HG03097 (cell line): ENCODE measurements at regions not wholly inside any gene's neighbourhood (a gene's known extent, or its start where the extent isn't known, plus 50 kb on each side); places are given as distances from the start of the nearest gene placed in this dataset.
"Not testable (repeated sequence)": the region's sequence is repeated elsewhere in the genome, so short reads cannot be mapped to it uniquely, and the experiment has no call there.

Source experiments
- ATAC-seq: cut with Tn5 transposase; IDR thresholded peaks from one replicate; pipeline ENCODE4 v1.9.1; 2021; ENCODE audit not compliant: unreplicated experiment, low FRiP score

- ATAC-seq, result no peak
Measured at GRCh38 chr18:1751249-1751648, 820.1 kb downstream of the METTL4 start.

GRCh38 chr18:1760901-1761300, 810.4 kb downstream of the METTL4 start:
- no peak for ATAC-seq

- ATAC-seq, result no peak
Measured at GRCh38 chr18:1774261-1774660, 797.0 kb downstream of the METTL4 start.

- ATAC-seq, result no peak
Measured at GRCh38 chr18:1777843-1778242, 793.5 kb downstream of the METTL4 start.

DNA sequence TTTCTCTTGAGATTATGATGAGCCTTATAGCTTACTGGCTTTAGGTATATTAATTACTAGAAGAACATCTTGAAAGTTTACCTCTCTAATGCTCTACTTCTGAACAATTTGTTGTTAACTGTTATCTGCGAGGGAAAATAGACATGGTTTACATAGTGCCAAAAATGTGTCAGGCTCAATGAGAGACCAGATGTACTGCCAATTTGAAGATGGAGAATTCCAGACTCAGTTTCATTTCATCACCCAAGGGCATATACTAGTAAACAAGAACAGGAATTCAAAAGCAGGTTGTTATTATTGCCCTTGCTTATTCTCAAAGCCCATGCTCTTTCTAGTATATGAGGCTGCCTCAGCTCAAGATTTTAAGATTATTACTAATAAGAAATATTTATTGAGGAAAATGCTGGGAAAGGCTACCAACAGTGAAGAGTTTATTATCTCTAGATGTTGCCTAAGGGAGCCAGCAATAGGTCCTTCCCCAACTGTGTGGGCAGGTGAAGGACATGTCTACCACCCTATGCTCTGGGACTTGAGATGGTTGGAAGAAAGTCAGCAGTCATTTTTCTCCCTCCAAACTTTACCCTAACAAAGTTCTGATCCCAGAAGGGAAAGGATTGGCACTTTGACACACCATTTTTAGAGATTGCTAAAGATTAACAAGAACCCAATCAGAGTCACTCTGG, 792.7 kb downstream of the METTL4 start:
- no peak for ATAC-seq

GRCh38 chr18:1779587-1779986, 791.7 kb downstream of the METTL4 start:
- ATAC-seq, result no peak

DNA sequence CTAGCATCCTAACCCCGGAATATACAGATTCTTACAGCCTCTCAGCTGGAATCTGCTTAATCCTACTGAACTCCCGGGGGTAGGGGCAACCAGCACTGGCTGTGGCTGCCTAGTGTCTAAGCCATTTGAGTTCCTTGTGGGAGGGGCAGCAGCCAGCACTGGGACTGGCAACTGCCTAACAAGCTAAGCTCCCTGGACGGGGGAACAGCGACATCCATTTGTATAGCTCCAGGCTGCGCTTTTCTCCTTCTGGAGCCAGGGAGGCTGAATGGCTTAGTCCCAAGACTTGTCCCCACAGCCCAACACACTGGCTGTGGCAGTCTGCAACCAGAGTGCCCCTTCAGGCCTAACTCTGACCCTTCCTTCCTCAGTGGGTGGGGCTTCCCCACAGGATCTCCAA, 787.2 kb downstream of the METTL4 start:
- ATAC-seq, result no peak

DNA sequence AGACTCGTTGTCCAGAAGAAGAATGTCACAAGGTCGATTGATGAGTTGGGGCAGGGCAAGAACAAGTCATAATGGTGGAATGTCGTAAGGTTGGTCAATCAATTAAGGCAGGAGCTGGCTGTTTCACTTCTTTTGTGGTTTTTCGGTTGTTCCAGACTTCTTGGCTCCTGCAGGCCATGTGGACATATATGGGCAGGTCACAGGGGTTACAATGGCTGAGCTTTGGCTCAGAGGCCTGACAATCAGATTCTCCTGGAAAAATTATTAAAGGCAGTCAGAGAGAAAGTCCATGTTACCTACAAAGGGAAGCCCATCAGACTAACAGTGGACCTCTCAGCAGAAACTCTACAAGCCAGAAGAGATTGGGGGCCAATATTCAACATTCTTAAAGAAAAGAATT, 785.3 kb downstream of the METTL4 start:
- not testable (repeated sequence) for ATAC-seq

- no peak for ATAC-seq
Measured at GRCh38 chr18:1796636-1797035, 774.7 kb downstream of the METTL4 start.

DNA sequence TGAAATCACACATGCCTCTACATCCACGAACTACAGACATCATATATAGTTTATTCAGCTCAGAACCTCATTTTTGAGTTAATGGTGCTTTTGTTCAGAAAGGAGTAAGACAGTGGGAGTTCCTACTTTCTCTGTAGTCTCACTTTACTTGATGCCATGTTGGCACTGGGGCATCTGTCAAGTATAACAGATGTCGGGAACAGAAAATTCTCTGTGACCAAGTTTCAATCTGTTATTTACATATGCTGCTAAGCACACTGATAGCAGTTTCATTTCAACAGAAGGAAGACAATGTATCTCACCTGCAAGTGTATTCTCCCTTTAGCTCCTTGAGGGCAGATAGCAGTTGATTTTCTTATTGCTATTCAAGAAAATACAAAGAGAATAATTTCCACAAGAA, 774.1 kb downstream of the METTL4 start:
- ATAC-seq, result no peak

DNA sequence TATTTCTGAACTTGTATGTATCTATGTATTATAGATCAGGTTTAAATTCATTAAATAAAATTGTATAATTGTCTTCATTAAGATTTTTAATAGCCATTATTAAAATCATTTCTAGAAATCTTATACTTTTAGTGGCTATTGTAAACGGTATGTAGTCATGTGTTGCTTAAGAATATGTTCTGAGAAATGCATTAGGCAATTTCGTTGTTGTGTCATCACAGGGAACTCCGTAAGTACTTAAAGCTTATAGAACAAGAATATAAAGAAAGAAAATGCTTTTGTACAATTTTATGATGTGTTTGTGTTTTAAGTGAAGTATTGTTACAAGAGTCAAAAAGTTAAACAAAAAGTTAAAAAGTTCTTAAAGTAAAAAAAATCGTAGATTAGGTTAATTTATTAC, 765.8 kb downstream of the METTL4 start:
- no peak for ATAC-seq

- no peak for ATAC-seq
Measured at GRCh38 chr18:1806884-1807615, 764.3 kb downstream of the METTL4 start.

GRCh38 chr18:1811282-1811681, 760.0 kb downstream of the METTL4 start:
- no peak for ATAC-seq

DNA sequence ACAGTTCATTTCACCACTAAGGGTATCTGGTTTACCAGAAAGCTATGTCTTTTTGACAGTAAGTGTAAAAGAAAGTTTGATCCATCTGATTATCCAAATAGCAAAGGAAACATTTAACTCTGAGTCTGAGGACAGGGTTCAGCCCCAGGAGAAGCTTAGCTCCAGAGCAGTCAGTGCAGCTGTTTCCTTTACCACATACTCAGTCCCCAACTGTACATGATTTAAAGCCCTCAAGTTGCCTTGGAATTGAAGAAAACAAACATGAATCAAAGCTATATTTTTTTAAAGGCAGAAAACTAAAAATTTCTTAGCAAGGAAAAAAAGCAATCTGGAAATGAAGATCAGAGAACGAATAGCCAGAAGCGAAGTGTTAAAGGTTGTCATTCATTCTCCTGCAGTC, 746.0 kb downstream of the METTL4 start:
- ATAC-seq, result no peak

DNA sequence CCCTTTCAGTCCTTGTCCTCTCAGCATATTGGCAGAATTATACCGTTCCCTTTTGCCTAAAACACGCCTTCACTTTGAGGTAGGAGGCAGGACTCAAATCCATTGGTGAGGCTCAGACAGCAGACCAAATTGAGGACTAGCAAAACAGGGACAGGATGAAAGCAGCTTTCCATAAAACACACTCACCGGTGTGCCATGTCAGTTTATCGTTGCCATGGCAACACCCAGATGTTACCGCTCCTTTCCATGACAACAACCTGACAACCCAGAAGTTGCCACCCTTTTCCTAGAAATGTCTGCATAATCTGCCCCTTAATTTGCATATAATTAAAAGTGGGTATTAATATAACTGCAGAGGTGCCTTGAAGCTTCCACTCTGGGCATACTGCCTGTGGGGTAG, 730.4 kb downstream of the METTL4 start:
- ATAC-seq, result no peak

GRCh38 chr18:1846640-1847039, 724.7 kb downstream of the METTL4 start:
- ATAC-seq, result no peak

DNA sequence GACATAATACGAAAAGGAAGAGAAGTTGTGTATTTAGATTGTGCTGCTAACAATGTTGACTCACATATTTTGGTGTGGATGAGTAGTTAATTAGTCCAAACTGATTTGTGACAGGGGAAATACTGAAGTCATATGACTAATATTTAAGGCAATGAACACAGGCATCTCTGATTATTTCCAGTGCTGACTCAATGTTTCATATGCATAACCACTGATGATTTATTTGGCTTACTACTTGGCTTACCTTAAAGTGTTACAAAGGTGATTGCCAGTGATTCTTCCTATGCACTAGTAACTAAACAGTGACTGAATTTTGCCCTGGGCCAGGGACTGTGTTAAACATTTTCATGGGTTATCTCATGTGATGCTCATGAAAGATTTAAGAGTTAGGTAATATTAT, 722.6 kb downstream of the METTL4 start:
- ATAC-seq, result no peak

DNA sequence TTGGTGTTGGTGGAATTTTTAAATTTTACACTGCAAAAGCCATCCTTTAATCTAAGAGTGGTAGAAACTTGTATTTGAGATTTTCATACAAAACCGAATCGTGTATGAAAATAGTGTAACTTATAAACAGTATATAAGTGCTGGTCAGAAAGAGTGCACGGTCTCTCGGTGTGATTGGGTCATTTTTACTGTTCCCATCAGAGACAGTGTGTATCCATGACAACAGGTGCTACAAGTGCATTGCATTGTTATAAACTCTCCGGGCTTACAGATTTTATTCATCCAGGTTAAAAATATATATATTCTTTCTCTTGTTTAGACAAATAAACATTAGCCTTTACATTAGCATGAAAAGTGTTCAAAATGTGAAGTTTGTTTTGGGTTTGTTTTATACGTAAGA, 721.9 kb downstream of the METTL4 start:
- no peak for ATAC-seq

GRCh38 chr18:1857281-1857680, 714.0 kb downstream of the METTL4 start:
- not testable (repeated sequence) for ATAC-seq

GRCh38 chr18:1861473-1861872, 709.8 kb downstream of the METTL4 start:
- no peak for ATAC-seq

DNA sequence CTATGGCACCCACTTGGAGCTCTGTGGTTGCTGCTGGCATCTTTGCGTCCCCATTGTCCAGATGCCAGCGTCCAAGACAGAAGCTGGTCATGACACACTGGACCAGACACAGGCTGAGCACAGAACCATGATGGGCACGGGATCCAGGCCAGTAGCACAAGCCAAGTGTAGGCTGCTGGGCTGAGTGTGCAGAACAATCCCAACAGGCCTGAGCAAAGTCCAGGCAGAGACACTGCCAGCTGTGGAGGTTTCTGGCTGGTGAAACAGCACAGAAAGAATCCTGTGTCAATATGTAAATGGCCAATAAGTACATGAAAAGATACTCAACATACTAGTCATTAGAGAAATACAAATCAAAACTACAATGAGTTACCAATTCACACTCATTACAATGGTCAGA, 705.4 kb downstream of the METTL4 start:
- ATAC-seq, result no peak

DNA sequence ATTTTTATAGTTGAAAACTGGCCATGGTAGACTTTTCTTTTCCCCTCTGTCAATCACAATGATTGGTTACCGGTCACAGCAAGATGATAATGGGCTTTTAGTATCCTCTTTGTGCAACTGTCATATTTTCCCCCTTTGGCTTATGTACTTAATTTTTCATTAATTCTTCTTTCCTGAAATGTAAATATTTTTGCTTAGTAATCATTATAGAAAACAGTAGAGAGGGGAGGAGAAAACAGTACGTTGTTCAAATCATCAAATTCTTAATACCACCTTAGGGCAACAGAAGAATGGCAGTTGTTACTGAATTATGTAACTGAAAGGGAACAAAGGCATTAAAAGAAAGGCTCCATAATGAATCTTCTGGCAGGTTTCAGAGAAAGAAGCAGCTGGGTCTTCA, 699.0 kb downstream of the METTL4 start:
- no peak for ATAC-seq
